LNCaP clone FGC (cell line): ENCODE measurements at regions not wholly inside any gene's neighbourhood (a gene's known extent, or its start where the extent isn't known, plus 50 kb on each side); places are given as distances from the start of the nearest gene placed in this dataset.

ENCODE experiments used
- DNase-seq: peaks from one replicate; pipeline ENCODE4 v3.0.0-alpha.2; 2011; ENCODE audit warnings: low read depth
- H3K4me3 ChIP-seq: 2 replicates; pipeline ENCODE4 v1.5.1; 2011; ENCODE audit warnings: mild to moderate bottlenecking, low read depth, low read length, control low read depth
- TF ChIP-seq, protein P1 (sequence below): IDR thresholded peaks from 2 replicates; pipeline ENCODE4 v1.5.1; 2012; ENCODE audit warnings: mild to moderate bottlenecking; ENCODE audit not compliant: control insufficient read depth, insufficient read depth; ENCODE audit errors: extremely low read depth

DNA sequence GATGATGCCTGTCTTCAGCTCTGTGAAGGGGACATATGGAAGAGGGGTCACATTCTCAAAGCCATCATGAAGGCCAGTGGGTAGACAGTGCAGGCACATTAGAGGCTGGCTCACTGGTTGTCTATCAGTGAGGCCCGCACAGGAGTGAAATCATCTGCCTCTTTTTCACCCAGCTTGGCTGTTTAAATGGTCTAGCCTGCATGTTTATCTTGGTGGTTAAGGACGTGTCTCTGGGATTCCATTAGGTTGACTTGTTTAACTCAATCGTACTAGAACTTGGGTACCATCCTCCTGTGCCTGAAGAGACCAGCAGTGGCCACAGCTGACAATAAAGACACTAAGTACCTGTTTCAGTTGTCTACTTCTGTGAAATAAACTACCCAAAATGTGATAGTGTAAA is 219.3 kb downstream of the PLPP3 start:
- TF ChIP-seq, protein P1, sequence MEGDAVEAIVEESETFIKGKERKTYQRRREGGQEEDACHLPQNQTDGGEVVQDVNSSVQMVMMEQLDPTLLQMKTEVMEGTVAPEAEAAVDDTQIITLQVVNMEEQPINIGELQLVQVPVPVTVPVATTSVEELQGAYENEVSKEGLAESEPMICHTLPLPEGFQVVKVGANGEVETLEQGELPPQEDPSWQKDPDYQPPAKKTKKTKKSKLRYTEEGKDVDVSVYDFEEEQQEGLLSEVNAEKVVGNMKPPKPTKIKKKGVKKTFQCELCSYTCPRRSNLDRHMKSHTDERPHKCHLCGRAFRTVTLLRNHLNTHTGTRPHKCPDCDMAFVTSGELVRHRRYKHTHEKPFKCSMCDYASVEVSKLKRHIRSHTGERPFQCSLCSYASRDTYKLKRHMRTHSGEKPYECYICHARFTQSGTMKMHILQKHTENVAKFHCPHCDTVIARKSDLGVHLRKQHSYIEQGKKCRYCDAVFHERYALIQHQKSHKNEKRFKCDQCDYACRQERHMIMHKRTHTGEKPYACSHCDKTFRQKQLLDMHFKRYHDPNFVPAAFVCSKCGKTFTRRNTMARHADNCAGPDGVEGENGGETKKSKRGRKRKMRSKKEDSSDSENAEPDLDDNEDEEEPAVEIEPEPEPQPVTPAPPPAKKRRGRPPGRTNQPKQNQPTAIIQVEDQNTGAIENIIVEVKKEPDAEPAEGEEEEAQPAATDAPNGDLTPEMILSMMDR, result no peak
- H3K4me3 ChIP-seq, result no peak overlapping the region
- DNase-seq, result no peak

DNA sequence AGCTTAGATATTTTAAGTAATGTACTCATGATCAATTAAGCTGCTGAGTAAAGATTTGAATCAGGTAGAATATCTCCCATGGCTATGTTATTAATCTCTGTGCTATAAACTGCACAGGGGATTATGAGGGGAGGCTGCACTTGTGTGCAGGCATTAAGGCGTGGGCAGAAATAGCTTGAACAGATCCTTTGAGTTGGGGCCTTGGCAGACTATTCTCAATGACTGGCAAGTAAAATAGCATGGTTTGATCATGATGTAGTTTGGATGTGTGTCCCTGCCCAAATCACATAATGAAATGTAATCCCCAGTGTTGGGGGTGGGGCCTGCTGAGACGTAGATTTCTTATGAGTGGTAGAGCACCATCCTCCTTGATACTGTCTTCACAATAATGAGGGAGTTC is 220.3 kb downstream of the PLPP3 start:
- H3K4me3 ChIP-seq, result no peak overlapping the region
- TF ChIP-seq, protein P1, result no peak

DNA sequence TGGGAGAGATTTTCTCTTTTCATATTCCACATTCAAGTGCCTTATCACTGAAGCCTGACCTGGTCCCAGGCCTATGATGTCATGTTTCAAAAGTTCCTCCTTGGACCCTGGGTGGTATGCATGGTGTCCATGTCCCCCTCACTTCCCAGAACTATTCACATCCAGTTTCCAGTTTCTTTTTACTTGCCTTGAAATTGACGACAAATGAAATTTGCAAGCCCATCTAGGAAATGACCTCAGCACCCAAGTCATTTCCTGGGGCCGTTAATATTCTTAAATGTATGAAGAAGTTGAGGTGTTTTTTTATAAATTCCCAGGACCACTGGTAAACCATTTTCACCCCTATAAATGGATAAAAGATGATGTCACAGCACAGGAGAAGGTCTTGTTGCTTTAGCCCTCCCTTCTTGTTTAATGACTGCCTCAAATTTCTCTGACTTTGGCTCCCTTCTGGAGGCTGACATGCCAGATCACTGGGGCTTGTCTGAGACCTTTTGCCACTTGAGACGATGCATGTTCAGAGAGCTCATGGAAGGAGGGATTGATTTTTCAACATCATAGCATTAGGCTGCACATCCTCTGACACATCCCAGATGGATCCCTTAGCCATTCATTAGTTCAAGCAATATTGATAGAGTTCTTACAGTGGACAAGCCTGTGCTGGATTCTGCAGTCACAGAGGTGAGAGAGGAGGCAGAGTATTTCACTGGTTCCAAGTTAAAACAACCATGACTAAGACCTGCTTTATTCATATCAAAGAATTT is 221.3 kb downstream of the PLPP3 start:
- TF ChIP-seq, protein P1, result no peak
- no peak for DNase-seq
- no peak overlapping the region for H3K4me3 ChIP-seq

More for the DNA sequence above, 220.3 kb downstream of the PLPP3 start:
- DNase-seq, result no peak

DNA sequence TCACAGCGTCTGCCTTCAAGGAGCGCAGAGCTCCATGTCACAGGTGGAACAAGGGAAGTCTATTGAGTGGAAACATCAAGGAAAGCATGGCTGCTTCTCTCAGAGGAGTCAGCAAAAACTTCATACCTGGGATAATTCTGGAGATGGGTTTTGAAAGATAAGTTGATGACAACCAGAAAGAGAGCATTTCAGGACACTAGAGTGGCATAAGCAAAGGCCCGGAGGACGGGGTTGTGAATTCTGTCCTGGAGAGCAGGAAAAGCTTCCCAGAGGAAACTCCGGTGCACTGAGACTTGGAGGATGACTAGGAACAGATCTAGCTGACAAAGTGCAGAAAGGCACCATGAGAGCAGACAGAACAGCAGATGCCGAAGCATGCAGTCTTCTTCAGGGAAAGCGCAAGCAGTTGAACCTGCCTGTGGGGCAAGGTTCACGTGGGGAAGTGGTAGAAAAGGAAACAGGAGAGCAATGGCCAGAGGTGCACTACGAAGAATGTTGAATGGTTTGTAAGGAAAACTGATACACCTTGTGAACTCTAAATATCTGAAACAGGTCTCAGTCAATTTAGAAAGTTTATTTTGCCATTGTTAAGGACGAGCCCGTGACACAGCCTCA is 222.9 kb downstream of the PLPP3 start:
- DNase-seq, result no peak
- no peak overlapping the region for H3K4me3 ChIP-seq

DNA sequence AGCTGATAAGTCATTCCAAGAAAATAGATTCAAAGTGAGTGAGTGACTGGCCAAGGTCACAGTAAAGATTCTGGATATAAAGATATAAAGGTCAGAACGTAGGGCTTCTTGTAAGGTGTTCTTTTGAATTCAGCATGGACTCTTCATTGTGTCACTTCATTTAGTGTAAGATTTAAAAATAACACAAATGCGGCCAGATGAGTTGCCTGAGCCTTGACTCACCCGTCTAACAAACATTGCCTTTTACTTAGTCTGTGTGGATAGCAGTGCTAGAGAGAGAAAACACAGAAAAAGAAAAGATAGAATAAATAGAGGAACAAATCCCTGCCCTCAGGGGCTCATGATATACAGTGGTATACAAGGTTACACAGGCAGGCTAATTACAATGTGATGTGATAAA is 223.4 kb downstream of the PLPP3 start:
- no peak overlapping the region for H3K4me3 ChIP-seq
- TF ChIP-seq, protein P1, result no peak
- DNase-seq, result no peak

More for the DNA sequence above, 222.9 kb downstream of the PLPP3 start:
- TF ChIP-seq, protein P1, result no peak

DNA sequence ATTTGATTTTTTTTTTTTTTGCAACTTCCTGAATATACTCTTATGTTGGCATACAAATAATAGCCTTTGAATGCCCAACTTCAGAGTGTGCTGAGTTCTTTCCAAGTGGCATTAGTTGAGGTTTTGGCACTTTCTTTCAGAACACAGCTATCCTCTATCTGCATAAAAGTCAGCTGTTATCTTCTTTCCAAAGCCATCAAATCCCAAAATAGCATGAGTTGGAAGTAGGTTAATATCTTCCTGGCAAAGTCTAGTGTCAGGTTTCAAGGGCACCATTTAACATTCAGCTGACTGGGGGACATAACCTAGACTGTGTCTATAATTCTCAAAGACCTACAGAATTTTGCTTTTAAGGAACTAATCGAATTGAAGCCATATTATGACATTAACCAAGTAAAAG is 223.9 kb downstream of the PLPP3 start:
- H3K4me3 ChIP-seq, result no peak overlapping the region
- DNase-seq, result no peak
- TF ChIP-seq, protein P1, result no peak
